BJ (cell line): ENCODE measurements at regions not wholly inside any gene's neighbourhood (a gene's known extent, or its start where the extent isn't known, plus 50 kb on each side); places are given as distances from the start of the nearest gene placed in this dataset.

ENCODE experiments used
- CTCF ChIA-PET: fragments of 350-600 bp; formaldehyde crosslinking; extraction: SDS; loops from one replicate; lab custom pipeline; 2021; ENCODE audit warnings: antibody characterized with exemption, inconsistent platforms; lab: Yijun Ruan, JAX
- POLR2A ChIA-PET: fragments of 300-600 bp; sonication (Branson Sonifier 250); formaldehyde crosslinking; extraction: SDS; loops from one replicate; lab custom pipeline; 2021; ENCODE audit warnings: antibody characterized with exemption; lab: Charles Lee
- DNase-seq: peaks from one replicate; pipeline ENCODE4 v3.0.0-alpha.2; 2011; ENCODE audit warnings: low read depth
- H3K27me3 ChIP-seq: 2 replicates; pipeline ENCODE4 v1.6.0; 2011; ENCODE audit warnings: low read length; ENCODE audit not compliant: control insufficient read depth, insufficient read depth
- H3K36me3 ChIP-seq: 2 replicates; pipeline ENCODE4 v1.5.1; 2011; ENCODE audit warnings: low read length; ENCODE audit not compliant: control insufficient read depth, insufficient read depth
- H3K4me3 ChIP-seq: 2 replicates; pipeline ENCODE4 v1.5.1; 2011; ENCODE audit warnings: low read depth, mild to moderate bottlenecking, control low read depth, low read length
- CTCF ChIP-seq: IDR thresholded peaks from 2 replicates; pipeline ENCODE4 v1.5.1; 2011; ENCODE audit warnings: low read depth, mild to moderate bottlenecking, control low read depth, inconsistent platforms, low read length, moderate library complexity; ENCODE audit not compliant: insufficient read depth

DNA sequence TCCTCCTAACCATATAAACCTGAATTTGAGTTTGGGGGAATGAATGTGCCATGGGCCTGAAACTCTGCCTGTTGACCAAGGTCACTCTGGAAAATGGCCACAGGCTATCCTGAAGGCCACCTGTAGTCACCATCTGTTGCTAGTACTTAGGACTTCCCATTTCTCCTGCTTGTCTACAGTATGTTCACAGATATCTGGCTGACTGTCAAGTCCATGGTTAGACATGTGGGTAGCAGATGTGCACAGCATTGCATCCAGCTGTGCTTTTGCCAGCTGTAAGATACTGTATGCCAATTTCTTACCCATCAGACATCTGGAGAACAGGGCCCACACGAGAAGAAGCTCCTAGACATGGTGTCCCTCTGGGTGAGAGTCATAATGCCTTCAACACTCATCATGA, 475.4 kb downstream of the INSC start:
- ChIA-PET POLR2A (no interaction called here), CTCF (interaction anchor here (0.5 to 1.0 kb wide), 2 partner anchors 10 to 32 kb away, joined by 3 to 4 read pairs; no protein-coding TSS in a partner anchor)
- H3K36me3 ChIP-seq = no peaks in the 10 kb centered on the region
- no peak for TF ChIP-seq CTCF
- no peak for DNase-seq
- no peak overlapping the region for H3K4me3 ChIP-seq
- no peaks in the 10 kb centered on the region for H3K27me3 ChIP-seq

GRCh38 chr11:15591112-15591537, 476.4 kb downstream of the INSC start:
- TF ChIP-seq CTCF = no peak
- ChIA-PET CTCF (interaction anchor here (1.0 kb wide), 1 partner anchor 9 kb away, joined by 3 read pairs; no protein-coding TSS in a partner anchor), POLR2A (no interaction called here)
- Histone ChIP-seq H3K36me3 (no peaks in the 10 kb centered on the region), H3K4me3 (no peak overlapping the region), H3K27me3 (no peaks in the 10 kb centered on the region)
- DNase-seq = no peak

DNA sequence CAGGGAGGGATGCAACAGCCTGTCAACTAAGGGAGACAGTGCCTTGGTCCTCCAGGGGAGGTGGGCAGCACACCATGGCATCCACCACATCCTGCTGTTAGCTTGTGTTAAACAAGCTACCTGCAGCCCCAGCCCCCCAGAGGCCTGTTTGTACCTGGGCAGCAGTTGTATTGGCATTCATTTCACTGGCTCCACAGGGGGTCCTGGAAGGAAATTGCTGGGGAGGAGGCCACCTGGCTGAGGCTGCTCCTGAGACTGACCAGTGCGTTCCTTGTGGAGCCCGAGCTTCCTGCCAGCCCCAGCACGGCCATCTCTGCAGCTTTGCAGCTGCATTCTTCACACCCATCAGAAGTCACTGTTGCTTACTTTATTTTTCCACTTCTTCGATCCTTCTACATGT, 479.9 kb downstream of the INSC start:
- Histone ChIP-seq H3K4me3 (no peak overlapping the region), H3K36me3 (no peaks in the 10 kb centered on the region), H3K27me3 (no peaks in the 10 kb centered on the region)
- DNase-seq = no peak
- ChIA-PET POLR2A (no interaction called here), CTCF (no interaction called here)
- TF ChIP-seq CTCF = no peak

DNA sequence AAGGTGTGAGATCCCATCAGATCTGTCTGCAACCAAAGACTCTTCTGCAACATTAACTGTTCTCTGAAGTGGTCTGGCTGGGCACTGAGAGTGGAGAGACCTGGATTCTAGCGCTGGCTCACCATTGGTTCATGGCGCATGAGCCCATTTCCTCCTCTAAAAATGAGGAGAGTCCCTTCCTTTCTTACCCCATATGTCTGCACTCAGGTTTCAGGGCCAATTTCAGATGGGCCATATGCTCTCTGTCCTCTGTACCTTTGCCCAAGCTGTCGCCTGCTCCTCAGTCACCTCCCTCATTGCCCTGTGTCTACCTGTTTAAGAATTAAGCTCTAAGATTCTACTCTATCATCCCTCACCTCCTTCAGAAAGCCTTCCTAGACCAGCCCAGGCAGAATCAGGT, 484.7 kb downstream of the INSC start:
- CTCF ChIA-PET = interaction anchor here (1.0 kb wide), 1 partner anchor 498 kb away, joined by 3 read pairs; no protein-coding TSS in a partner anchor
- H3K36me3 ChIP-seq = no peaks in the 10 kb centered on the region
- POLR2A ChIA-PET = no interaction called here
- no peak for TF ChIP-seq CTCF
- H3K27me3 ChIP-seq = no peaks in the 10 kb centered on the region
- no peak overlapping the region for H3K4me3 ChIP-seq
- DNase-seq = no peak

- ChIA-PET CTCF (no interaction called here), POLR2A (no interaction called here)
- Histone ChIP-seq H3K27me3 (no peaks in the 10 kb centered on the region), H3K4me3 (no peak overlapping the region), H3K36me3 (no peaks in the 10 kb centered on the region)
- no peak for DNase-seq
- TF ChIP-seq CTCF = no peak
These were observed 487.3 kb downstream of the INSC start for GRCh38 chr11:15602047-15602446.
